HG03139 (cell line): ENCODE measurements at regions not wholly inside any gene's neighbourhood (a gene's known extent, or its start where the extent isn't known, plus 50 kb on each side); places are given as distances from the start of the nearest gene placed in this dataset.
"Not testable (repeated sequence)": the region's sequence is repeated elsewhere in the genome, so short reads cannot be mapped to it uniquely, and the experiment has no call there.

Experiments
- ATAC-seq: cut with Tn5 transposase; IDR thresholded peaks from one replicate; pipeline ENCODE4 v1.9.1; 2021; ENCODE audit not compliant: unreplicated experiment

GRCh38 chr2:9707611-9708160 lies 76.9 kb upstream of the YWHAQ start:
- no peak for ATAC-seq

- no peak for ATAC-seq
These were observed 78.1 kb upstream of the YWHAQ start for GRCh38 chr2:9708683-9709538.

GRCh38 chr2:9709539-9710285 lies 78.9 kb upstream of the YWHAQ start:
- ATAC-seq, result no peak

GRCh38 chr2:9710311-9710710 lies 79.5 kb upstream of the YWHAQ start:
- ATAC-seq, result no peak

- ATAC-seq, result no peak
These were observed 81.5 kb upstream of the YWHAQ start for GRCh38 chr2:9712263-9712662.

GRCh38 chr2:9714630-9715214 lies 83.9 kb upstream of the YWHAQ start:
- ATAC-seq, result no peak

- no peak for ATAC-seq
These were observed 84.4 kb upstream of the YWHAQ start for GRCh38 chr2:9715238-9715637.

GRCh38 chr2:9717886-9718451 lies 87.2 kb upstream of the YWHAQ start:
- ATAC-seq, result no peak

GRCh38 chr2:9720352-9721093 lies 89.7 kb upstream of the YWHAQ start:
- ATAC-seq, result no peak

- ATAC-seq, result no peak
These were observed 90.5 kb upstream of the YWHAQ start for GRCh38 chr2:9721344-9721743.

GRCh38 chr2:9722451-9722850 lies 91.7 kb upstream of the YWHAQ start:
- no peak for ATAC-seq

- ATAC-seq, result no peak
These were observed 93.8 kb upstream of the YWHAQ start for GRCh38 chr2:9724565-9724964.

GRCh38 chr2:9725106-9725505 lies 94.3 kb upstream of the YWHAQ start:
- ATAC-seq, result no peak

- ATAC-seq, result not testable (repeated sequence)
These were observed 95.2 kb upstream of the YWHAQ start for GRCh38 chr2:9726016-9726415.

GRCh38 chr2:9730523-9730922 lies 99.7 kb upstream of the YWHAQ start:
- ATAC-seq, result not testable (repeated sequence)

- ATAC-seq, result no peak
These were observed 102.0 kb upstream of the YWHAQ start for GRCh38 chr2:9732824-9733223.

- no peak for ATAC-seq
These were observed 103.5 kb upstream of the YWHAQ start for GRCh38 chr2:9734308-9734707.

- ATAC-seq, result no peak
These were observed 104.5 kb upstream of the YWHAQ start for GRCh38 chr2:9735335-9735734.

GRCh38 chr2:9736021-9736420 lies 105.2 kb upstream of the YWHAQ start:
- no peak for ATAC-seq

GRCh38 chr2:9737053-9737875 lies 106.0 kb upstream of the TAF1B start:
- no peak for ATAC-seq
